Stimulated activated CD4-positive, alpha-beta T cell treated with anti-CD3 and anti-CD28 coated beads, Interleukin-15, amount 100 ng/mL, for 48 hours (primary cell): ENCODE measurements at regions not wholly inside any gene's neighbourhood (a gene's known extent, or its start where the extent isn't known, plus 50 kb on each side); places are given as distances from the start of the nearest gene placed in this dataset.

Experiments
- DNase-seq, 2 donors: peaks; one replicate each; pipeline ENCODE4 v3.0.0-alpha.2; 2020; ENCODE audit warnings: low read depth in 2 of 2

GRCh38 chr13:90401150-90401549, 946.3 kb upstream of the MIR17HG start:
- no peak for DNase-seq

- DNase-seq, result no peak
Observed at GRCh38 chr13:90402102-90402501, 945.4 kb upstream of the MIR17HG start.

GRCh38 chr13:90402613-90403012, 944.9 kb upstream of the MIR17HG start:
- no peak for DNase-seq

- no peak for DNase-seq
Observed at GRCh38 chr13:90403330-90404082, 944.0 kb upstream of the MIR17HG start.

GRCh38 chr13:90405301-90405700, 942.2 kb upstream of the MIR17HG start:
- no peak for DNase-seq

GRCh38 chr13:90412980-90413379, 934.5 kb upstream of the MIR17HG start:
- no peak for DNase-seq

GRCh38 chr13:90413548-90413947, 933.9 kb upstream of the MIR17HG start:
- DNase-seq, result no peak

GRCh38 chr13:90414691-90415596, 932.5 kb upstream of the MIR17HG start:
- DNase-seq, result no peak

GRCh38 chr13:90415902-90416301, 931.6 kb upstream of the MIR17HG start:
- DNase-seq, result no peak

- no peak for DNase-seq
Observed at GRCh38 chr13:90416519-90416918, 931.0 kb upstream of the MIR17HG start.

- no peak for DNase-seq
Observed at GRCh38 chr13:90416938-90417337, 930.5 kb upstream of the MIR17HG start.

GRCh38 chr13:90420683-90421082, 926.8 kb upstream of the MIR17HG start:
- DNase-seq, result no peak

GRCh38 chr13:90427322-90428272, 919.9 kb upstream of the MIR17HG start:
- DNase-seq, result no peak

- DNase-seq, result no peak
Observed at GRCh38 chr13:90428522-90429210, 918.8 kb upstream of the MIR17HG start.

- no peak for DNase-seq
Observed at GRCh38 chr13:90430127-90430526, 917.4 kb upstream of the MIR17HG start.

- DNase-seq, result no peak
Observed at GRCh38 chr13:90436697-90437096, 910.8 kb upstream of the MIR17HG start.

- DNase-seq, result no peak
Observed at GRCh38 chr13:90438576-90438975, 908.9 kb upstream of the MIR17HG start.

GRCh38 chr13:90443268-90443667, 904.2 kb upstream of the MIR17HG start:
- no peak for DNase-seq

GRCh38 chr13:90444232-90444631, 903.3 kb upstream of the MIR17HG start:
- no peak for DNase-seq

GRCh38 chr13:90445179-90445578, 902.3 kb upstream of the MIR17HG start:
- no peak for DNase-seq

- DNase-seq, result no peak
Observed at GRCh38 chr13:90447034-90447733, 900.3 kb upstream of the MIR17HG start.
